ENCODE measurements at regions not wholly inside any gene's neighbourhood (a gene's known extent, or its start where the extent isn't known, plus 50 kb on each side); places are given as distances from the start of the nearest gene placed in this dataset.

- DNase-seq, result no peak
- TF ChIP-seq POLR2A (IDR thresholded peaks at IDR 0.05), result no peak
- no peak for TF ChIP-seq CTCF (IDR thresholded peaks at IDR 0.05)
- Histone ChIP-seq H3K36me3 (no peaks in the 10 kb centered on the region), H3K27me3 (no peaks in the 10 kb centered on the region), H3K4me1 (no peaks in the 10 kb centered on the region), H3K9me3 (no peaks in the 10 kb centered on the region), H3K4me3 (no peak overlapping the region), H3K27ac (no peak overlapping the region)
- intact Hi-C loops (cut with DNase I; ENCODE audit: low total_unique reads), result no loop called here
These were observed 389.0 kb upstream of the SORCS1 start for GRCh38 chr10:107553470-107553869.

GRCh38 chr10:107552963-107553362 lies 388.5 kb upstream of the SORCS1 start:
- Histone ChIP-seq H3K36me3 (no peaks in the 10 kb centered on the region), H3K9me3 (no peaks in the 10 kb centered on the region), H3K4me3 (no peak overlapping the region), H3K4me1 (no peaks in the 10 kb centered on the region), H3K27me3 (no peaks in the 10 kb centered on the region), H3K27ac (no peak overlapping the region)
- DNase-seq, result no peak
- intact Hi-C loops (cut with DNase I; ENCODE audit: low total_unique reads), result no loop called here
- TF ChIP-seq CTCF (IDR thresholded peaks at IDR 0.05) (no peak), POLR2A (IDR thresholded peaks at IDR 0.05) (no peak)

GRCh38 chr10:107548301-107548700 lies 383.8 kb upstream of the SORCS1 start:
- Histone ChIP-seq H3K4me1 (no peaks in the 10 kb centered on the region), H3K9me3 (no peaks in the 10 kb centered on the region), H3K36me3 (no peaks in the 10 kb centered on the region), H3K27ac (no peak overlapping the region), H3K4me3 (no peak overlapping the region), H3K27me3 (no peaks in the 10 kb centered on the region)
- no peak for DNase-seq
- intact Hi-C loops (cut with DNase I; ENCODE audit: low total_unique reads), result no loop called here
- no peak for TF ChIP-seq POLR2A (IDR thresholded peaks at IDR 0.05)
- no peak for TF ChIP-seq CTCF (IDR thresholded peaks at IDR 0.05)

DNA sequence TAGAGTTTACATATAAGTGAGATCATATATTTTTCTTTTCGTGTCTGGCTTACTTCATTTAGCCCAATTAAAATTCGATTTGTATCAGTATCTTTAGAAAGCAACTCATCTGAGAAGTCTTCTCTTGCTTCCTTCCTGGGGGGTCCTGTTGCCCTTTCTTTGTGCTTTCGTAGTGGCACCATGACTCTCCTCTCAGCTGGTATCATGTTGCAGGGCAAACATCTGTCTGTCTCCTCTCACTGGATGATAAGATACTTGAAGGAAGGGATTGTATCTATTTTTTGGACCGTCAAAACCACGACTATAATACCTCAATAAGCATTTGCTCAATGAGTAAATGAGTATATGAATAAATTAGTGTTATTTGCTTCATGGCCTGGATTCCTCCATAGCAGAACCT lies 382.5 kb upstream of the SORCS1 start:
- Histone ChIP-seq H3K4me1 (no peaks in the 10 kb centered on the region), H3K27ac (no peak overlapping the region), H3K9me3 (no peaks in the 10 kb centered on the region), H3K4me3 (no peak overlapping the region), H3K36me3 (no peaks in the 10 kb centered on the region), H3K27me3 (no peaks in the 10 kb centered on the region)
- TF ChIP-seq CTCF (IDR thresholded peaks at IDR 0.05) (no peak), POLR2A (IDR thresholded peaks at IDR 0.05) (no peak)
- DNase-seq, result no peak
- intact Hi-C loops (cut with DNase I; ENCODE audit: low total_unique reads), result no loop called here

DNA sequence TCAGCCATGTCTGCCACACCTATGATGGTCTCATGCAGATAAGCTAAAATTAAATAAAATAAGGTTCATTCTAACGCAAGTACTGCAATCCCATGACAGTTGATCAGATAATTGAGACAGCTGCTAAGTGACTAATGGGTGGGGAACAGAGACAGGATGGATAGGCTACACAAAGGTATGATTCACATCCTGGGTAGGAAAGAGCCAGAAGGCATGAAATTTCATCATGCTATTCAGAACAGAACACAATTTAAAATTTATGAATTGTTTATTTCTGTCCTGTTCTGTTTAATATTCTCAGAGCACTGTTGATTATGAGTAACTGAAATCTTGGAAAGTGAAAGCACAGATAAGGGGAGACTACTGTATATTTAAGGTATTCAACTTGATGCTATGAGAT lies 381.8 kb upstream of the SORCS1 start:
- TF ChIP-seq CTCF (IDR thresholded peaks at IDR 0.05) (no peak), POLR2A (IDR thresholded peaks at IDR 0.05) (no peak)
- H3K4me3 ChIP-seq, result no peak overlapping the region
- intact Hi-C loops (cut with DNase I; ENCODE audit: low total_unique reads), result no loop called here
- H3K27me3 ChIP-seq, result no peaks in the 10 kb centered on the region
- H3K9me3 ChIP-seq, result no peaks in the 10 kb centered on the region
- no peak overlapping the region for H3K27ac ChIP-seq
- H3K4me1 ChIP-seq, result no peaks in the 10 kb centered on the region
- H3K36me3 ChIP-seq, result no peaks in the 10 kb centered on the region
- DNase-seq, result no peak

Measured in uterus (tissue), 3 donors.